H9 (cell line): ENCODE measurements at regions not wholly inside any gene's neighbourhood (a gene's known extent, or its start where the extent isn't known, plus 50 kb on each side); places are given as distances from the start of the nearest gene placed in this dataset.

Experiments
- DNase-seq: peaks from one replicate; pipeline ENCODE4 v3.0.0-alpha.2; 2017
- H2AFZ ChIP-seq: one replicate; pipeline ENCODE4 v1.6.1; 2013; ENCODE audit warnings: mild to moderate bottlenecking, low read length, control low read depth, moderate library complexity
- H2AK5ac ChIP-seq: 2 replicates; pipeline ENCODE4 v1.6.1; 2013; ENCODE audit warnings: low read length, control low read depth, mixed read lengths; ENCODE audit not compliant: insufficient read length
- H2BK120ac ChIP-seq: one replicate; pipeline ENCODE4 v1.6.1; 2013; ENCODE audit warnings: low read depth, mild to moderate bottlenecking, low read length, control low read depth, inconsistent platforms; ENCODE audit not compliant: poor library complexity, severe bottlenecking
- H2BK12ac ChIP-seq: 2 replicates; pipeline ENCODE4 v1.6.1; 2013; ENCODE audit warnings: low read length, control low read depth, mixed read lengths, low read depth; ENCODE audit not compliant: insufficient read length
- H2BK15ac ChIP-seq: 2 replicates; pipeline ENCODE4 v1.6.1; 2013; ENCODE audit warnings: low read depth, low read length, control low read depth
- H2BK20ac ChIP-seq: one replicate; pipeline ENCODE4 v1.6.1; 2013; ENCODE audit warnings: low read depth, mild to moderate bottlenecking, low read length, control low read depth, inconsistent platforms; ENCODE audit not compliant: poor library complexity, severe bottlenecking
- H2BK5ac ChIP-seq: 2 replicates; pipeline ENCODE4 v1.6.1; 2013; ENCODE audit warnings: low read length, control low read depth, mixed read lengths; ENCODE audit not compliant: insufficient read length
- H3K14ac ChIP-seq: 2 replicates; pipeline ENCODE4 v1.6.1; 2013; ENCODE audit warnings: low read length, control low read depth; ENCODE audit not compliant: insufficient read depth
- H3K18ac ChIP-seq: 2 replicates; pipeline ENCODE4 v1.6.1; 2013; ENCODE audit warnings: low read depth, mild to moderate bottlenecking, mixed read lengths, low read length, control low read depth; ENCODE audit not compliant: insufficient read length
- H3K23ac ChIP-seq: 2 replicates; pipeline ENCODE4 v1.6.1; 2013; ENCODE audit warnings: low read length, control low read depth, mixed read lengths, low read depth; ENCODE audit not compliant: insufficient read length
- H3K23me2 ChIP-seq: 2 replicates; pipeline ENCODE4 v1.6.1; 2013; ENCODE audit warnings: low read depth, mild to moderate bottlenecking, mixed read lengths, low read length, control low read depth; ENCODE audit not compliant: insufficient read length, poor library complexity, severe bottlenecking
- H3K27ac ChIP-seq: 2 replicates; pipeline ENCODE4 v1.5.1; 2013; ENCODE audit warnings: low read length, control low read depth, mixed read lengths, low read depth; ENCODE audit not compliant: insufficient read length
- H3K27me3 ChIP-seq: 2 replicates; pipeline ENCODE4 v1.6.1; 2013; ENCODE audit warnings: low read length, control low read depth, inconsistent platforms; ENCODE audit not compliant: insufficient read depth
- H3K4ac ChIP-seq: 2 replicates; pipeline ENCODE4 v1.6.1; 2013; ENCODE audit warnings: low read depth, mild to moderate bottlenecking, control low read depth, inconsistent platforms, low read length, moderate library complexity
- H3K4me1 ChIP-seq: 2 replicates; pipeline ENCODE4 v1.6.1; 2013; ENCODE audit warnings: low read length, control low read depth, inconsistent platforms; ENCODE audit not compliant: insufficient read depth
- H3K4me2 ChIP-seq: 2 replicates; pipeline ENCODE4 v1.6.1; 2013; ENCODE audit warnings: low read length, control low read depth, mixed read lengths; ENCODE audit not compliant: insufficient read length, insufficient read depth
- H3K56ac ChIP-seq: 2 replicates; pipeline ENCODE4 v1.6.1; 2013; ENCODE audit warnings: low read depth, mild to moderate bottlenecking, mixed read lengths, low read length, control low read depth; ENCODE audit not compliant: insufficient read length
- H3K79me1 ChIP-seq: 2 replicates; pipeline ENCODE4 v1.6.1; 2013; ENCODE audit warnings: low read depth, mild to moderate bottlenecking, moderate library complexity, low read length, control low read depth, inconsistent platforms; ENCODE audit not compliant: insufficient read depth, poor library complexity, severe bottlenecking
- H3K79me2 ChIP-seq: 2 replicates; pipeline ENCODE4 v1.6.1; 2013; ENCODE audit warnings: low read length, control low read depth, inconsistent platforms; ENCODE audit not compliant: insufficient read depth
- H3K9ac ChIP-seq: 2 replicates; pipeline ENCODE4 v1.6.1; 2013; ENCODE audit warnings: low read length, control low read depth, mixed read lengths; ENCODE audit not compliant: insufficient read length; ENCODE audit errors: extremely low read depth
- H3K9me3 ChIP-seq: one replicate; pipeline ENCODE4 v1.6.1; 2013; ENCODE audit warnings: low read depth, low read length, inconsistent platforms; ENCODE audit not compliant: control insufficient read depth
- H3T11ph ChIP-seq: one replicate; pipeline ENCODE4 v1.6.1; 2013; ENCODE audit warnings: mild to moderate bottlenecking, low read length, control low read depth, inconsistent platforms
- H4K20me1 ChIP-seq: one replicate; pipeline ENCODE4 v1.6.1; 2013; ENCODE audit not compliant: control insufficient read depth, insufficient read length, insufficient read depth
- H4K5ac ChIP-seq: 2 replicates; pipeline ENCODE4 v1.6.1; 2013; ENCODE audit warnings: low read depth, mild to moderate bottlenecking, mixed read lengths, low read length, control low read depth; ENCODE audit not compliant: insufficient read length
- H4K8ac ChIP-seq: replicated peaks from 2 replicates; pipeline ENCODE4 v1.6.1; 2013; ENCODE audit warnings: low read length, control low read depth, mixed read lengths, low read depth; ENCODE audit not compliant: insufficient read length
- H4K91ac ChIP-seq: 2 replicates; pipeline ENCODE4 v1.6.1; 2013; ENCODE audit warnings: low read depth, mild to moderate bottlenecking, moderate library complexity, mixed read lengths, low read length, control low read depth; ENCODE audit not compliant: insufficient read length
- H3K27ac Mint-ChIP-seq, 3 experiments: 2 replicates in 2 of 3; 3 replicates in 1 of 3; pipeline ENCODE4 v1.8.0; 2020 to 2021; ENCODE audit warnings: mixed read lengths in 3 of 3, mild to moderate bottlenecking in 1 of 3, moderate library complexity in 1 of 3
- H3K27me3 Mint-ChIP-seq: 2 replicates; pipeline ENCODE4 v1.8.0; 2021; ENCODE audit warnings: low read depth, mild to moderate bottlenecking, moderate library complexity, mixed read lengths
- H3K36me3 Mint-ChIP-seq, 3 experiments: 2 replicates in 2 of 3; 3 replicates in 1 of 3; pipeline ENCODE4 v1.8.0; 2020 to 2021; ENCODE audit warnings: low read depth in 3 of 3, mixed read lengths in 3 of 3; ENCODE audit not compliant: insufficient read depth in 1 of 3
- H3K4me1 Mint-ChIP-seq, 2 experiments: 2 replicates each; pipeline ENCODE4 v1.8.0; 2020; ENCODE audit warnings: mixed read lengths in 2 of 2
- H3K4me3 Mint-ChIP-seq, 2 experiments: 2 replicates in 1 of 2; 3 replicates in 1 of 2; pipeline ENCODE4 v1.8.0; 2020 to 2021; ENCODE audit warnings: mild to moderate bottlenecking in 2 of 2, mixed read lengths in 2 of 2, moderate library complexity in 1 of 2
- H3K9me3 Mint-ChIP-seq, 2 experiments: 2 replicates in 1 of 2; 3 replicates in 1 of 2; pipeline ENCODE4 v1.8.0; 2020; ENCODE audit warnings: mild to moderate bottlenecking in 2 of 2, mixed read lengths in 2 of 2, moderate library complexity in 1 of 2
- CTCF ChIP-seq: fragments of 200-600 bp; sonication (generic); conservative IDR thresholded peaks from 3 replicates; pipeline ENCODE4 v1.8.0; 2021; ENCODE audit warnings: antibody characterized with exemption, mild to moderate bottlenecking
- WGBS: extraction: QIAGEN DNeasy Blood & Tissue Kit; methylation state at CpG from one replicate; pipeline ENCODE4 v1.1.7; 2013; ENCODE audit warnings: missing lambda C conversion rate, low lambda C conversion rate, mixed read lengths; ENCODE audit not compliant: insufficient read length; ENCODE audit errors: extremely low coverage; 5-methylcytosine and 5-hydroxymethylcytosine counted together

- DNase-seq: no peak
- H3K56ac ChIP-seq: no peak overlapping the region
- no peak overlapping the region for H3K4ac ChIP-seq
- no peak overlapping the region for H3K4me2 ChIP-seq
- Mint-ChIP-seq H3K9me3 (peaks cover 3% of the 10 kb centered on the region in 2 experiments; a peak in 3 of 5 replicates), H3K4me1 (no peaks in the 10 kb centered on the region; a peak in 1 of 4 replicates), H3K4me3 (no peak overlapping the region), H3K36me3 (peaks cover 0 to 4% (median 0%) of the 10 kb centered on the region in 3 experiments; a peak in 2 of 7 replicates), H3K27ac (no peak overlapping the region), H3K27me3 (peaks cover 1% of the 10 kb centered on the region; the same call in 1 of the 2 replicates)
- no peaks in the 10 kb centered on the region for H3K23me2 ChIP-seq
- H2AFZ ChIP-seq: no peak overlapping the region
- H2BK20ac ChIP-seq: no peak overlapping the region
- H2BK5ac ChIP-seq: no peak overlapping the region
- WGBS: no CpG with 5 or more reads among the region's 9 CpGs
- no peak for TF ChIP-seq CTCF
- 0 out of 2 replicates have a peak, but pooled peaks cover 2% of the 10 kb centered on the region for H3K4me1 ChIP-seq
- no peak overlapping the region for H3K23ac ChIP-seq
- H4K91ac ChIP-seq: no peak overlapping the region
- no peaks in the 10 kb centered on the region for H3K27me3 ChIP-seq
- H3K14ac ChIP-seq: no peak overlapping the region
- H3K27ac ChIP-seq: no peak overlapping the region
- no peaks in the 10 kb centered on the region for H3K79me1 ChIP-seq
- H3T11ph ChIP-seq: no peak overlapping the region
- H2BK120ac ChIP-seq: no peak overlapping the region
- no peaks in the 10 kb centered on the region for H4K20me1 ChIP-seq
- no peak overlapping the region for H3K18ac ChIP-seq
- no peaks in the 10 kb centered on the region for H3K79me2 ChIP-seq
- H4K5ac ChIP-seq: no peak overlapping the region
- no peak overlapping the region for H4K8ac ChIP-seq
- no peak overlapping the region for H2BK15ac ChIP-seq
- H3K9me3 ChIP-seq: no peaks in the 10 kb centered on the region
- H2AK5ac ChIP-seq: no peak overlapping the region
- H2BK12ac ChIP-seq: no peak overlapping the region
- H3K9ac ChIP-seq: no peak overlapping the region
Observed at GRCh38 chr2:65687614-65688013, 255.2 kb upstream of the SPRED2 start.
